H1 (cell line): ENCODE measurements at regions not wholly inside any gene's neighbourhood (a gene's known extent, or its start where the extent isn't known, plus 50 kb on each side); places are given as distances from the start of the nearest gene placed in this dataset.

Experiments used
- CBX5 ChIP-seq: fragments of 300-800, 300-1000 bp; sonication (generic); IDR thresholded peaks from 2 replicates; pipeline ENCODE4 v1.7.1; 2016; ENCODE audit warnings: antibody characterized with exemption, low read length, low read depth
- CEBPB ChIP-seq: IDR thresholded peaks from 2 replicates; pipeline ENCODE4 v1.6.1; 2012; ENCODE audit warnings: low read depth, low read length
- TF ChIP-seq, protein P1 (sequence below): fragments of 300-600 bp; sonication (generic); IDR thresholded peaks from 2 replicates; pipeline ENCODE4 v1.7.1; 2012; ENCODE audit warnings: low read length, moderate library complexity, mild to moderate bottlenecking, inconsistent platforms; ENCODE audit not compliant: insufficient replicate concordance
- TF ChIP-seq, protein P2 (sequence below): IDR thresholded peaks from 2 replicates; pipeline ENCODE4 v1.6.1; 2011; ENCODE audit warnings: low read depth, mild to moderate bottlenecking, low read length; ENCODE audit not compliant: insufficient read depth

DNA sequence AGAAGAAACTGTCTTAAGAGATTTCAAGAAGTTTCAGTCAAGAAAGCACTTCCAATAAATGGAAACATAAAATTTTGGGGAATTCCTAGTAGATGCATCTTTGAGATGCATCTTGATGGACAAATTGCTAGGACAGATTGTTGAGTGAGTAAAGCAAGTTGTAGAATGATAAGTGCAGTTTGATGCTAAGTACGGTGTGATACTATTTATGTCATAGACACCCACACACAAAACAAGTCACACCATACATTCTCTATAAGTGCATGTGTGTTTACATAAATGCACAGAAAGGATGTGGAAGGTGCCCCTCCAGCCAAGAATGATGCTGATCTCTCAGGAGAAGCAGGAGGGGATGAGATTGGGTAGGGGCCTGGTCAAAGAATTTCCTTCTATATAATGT is 375.7 kb downstream of the FOXO1 start (continued):
- TF ChIP-seq, protein P1, sequence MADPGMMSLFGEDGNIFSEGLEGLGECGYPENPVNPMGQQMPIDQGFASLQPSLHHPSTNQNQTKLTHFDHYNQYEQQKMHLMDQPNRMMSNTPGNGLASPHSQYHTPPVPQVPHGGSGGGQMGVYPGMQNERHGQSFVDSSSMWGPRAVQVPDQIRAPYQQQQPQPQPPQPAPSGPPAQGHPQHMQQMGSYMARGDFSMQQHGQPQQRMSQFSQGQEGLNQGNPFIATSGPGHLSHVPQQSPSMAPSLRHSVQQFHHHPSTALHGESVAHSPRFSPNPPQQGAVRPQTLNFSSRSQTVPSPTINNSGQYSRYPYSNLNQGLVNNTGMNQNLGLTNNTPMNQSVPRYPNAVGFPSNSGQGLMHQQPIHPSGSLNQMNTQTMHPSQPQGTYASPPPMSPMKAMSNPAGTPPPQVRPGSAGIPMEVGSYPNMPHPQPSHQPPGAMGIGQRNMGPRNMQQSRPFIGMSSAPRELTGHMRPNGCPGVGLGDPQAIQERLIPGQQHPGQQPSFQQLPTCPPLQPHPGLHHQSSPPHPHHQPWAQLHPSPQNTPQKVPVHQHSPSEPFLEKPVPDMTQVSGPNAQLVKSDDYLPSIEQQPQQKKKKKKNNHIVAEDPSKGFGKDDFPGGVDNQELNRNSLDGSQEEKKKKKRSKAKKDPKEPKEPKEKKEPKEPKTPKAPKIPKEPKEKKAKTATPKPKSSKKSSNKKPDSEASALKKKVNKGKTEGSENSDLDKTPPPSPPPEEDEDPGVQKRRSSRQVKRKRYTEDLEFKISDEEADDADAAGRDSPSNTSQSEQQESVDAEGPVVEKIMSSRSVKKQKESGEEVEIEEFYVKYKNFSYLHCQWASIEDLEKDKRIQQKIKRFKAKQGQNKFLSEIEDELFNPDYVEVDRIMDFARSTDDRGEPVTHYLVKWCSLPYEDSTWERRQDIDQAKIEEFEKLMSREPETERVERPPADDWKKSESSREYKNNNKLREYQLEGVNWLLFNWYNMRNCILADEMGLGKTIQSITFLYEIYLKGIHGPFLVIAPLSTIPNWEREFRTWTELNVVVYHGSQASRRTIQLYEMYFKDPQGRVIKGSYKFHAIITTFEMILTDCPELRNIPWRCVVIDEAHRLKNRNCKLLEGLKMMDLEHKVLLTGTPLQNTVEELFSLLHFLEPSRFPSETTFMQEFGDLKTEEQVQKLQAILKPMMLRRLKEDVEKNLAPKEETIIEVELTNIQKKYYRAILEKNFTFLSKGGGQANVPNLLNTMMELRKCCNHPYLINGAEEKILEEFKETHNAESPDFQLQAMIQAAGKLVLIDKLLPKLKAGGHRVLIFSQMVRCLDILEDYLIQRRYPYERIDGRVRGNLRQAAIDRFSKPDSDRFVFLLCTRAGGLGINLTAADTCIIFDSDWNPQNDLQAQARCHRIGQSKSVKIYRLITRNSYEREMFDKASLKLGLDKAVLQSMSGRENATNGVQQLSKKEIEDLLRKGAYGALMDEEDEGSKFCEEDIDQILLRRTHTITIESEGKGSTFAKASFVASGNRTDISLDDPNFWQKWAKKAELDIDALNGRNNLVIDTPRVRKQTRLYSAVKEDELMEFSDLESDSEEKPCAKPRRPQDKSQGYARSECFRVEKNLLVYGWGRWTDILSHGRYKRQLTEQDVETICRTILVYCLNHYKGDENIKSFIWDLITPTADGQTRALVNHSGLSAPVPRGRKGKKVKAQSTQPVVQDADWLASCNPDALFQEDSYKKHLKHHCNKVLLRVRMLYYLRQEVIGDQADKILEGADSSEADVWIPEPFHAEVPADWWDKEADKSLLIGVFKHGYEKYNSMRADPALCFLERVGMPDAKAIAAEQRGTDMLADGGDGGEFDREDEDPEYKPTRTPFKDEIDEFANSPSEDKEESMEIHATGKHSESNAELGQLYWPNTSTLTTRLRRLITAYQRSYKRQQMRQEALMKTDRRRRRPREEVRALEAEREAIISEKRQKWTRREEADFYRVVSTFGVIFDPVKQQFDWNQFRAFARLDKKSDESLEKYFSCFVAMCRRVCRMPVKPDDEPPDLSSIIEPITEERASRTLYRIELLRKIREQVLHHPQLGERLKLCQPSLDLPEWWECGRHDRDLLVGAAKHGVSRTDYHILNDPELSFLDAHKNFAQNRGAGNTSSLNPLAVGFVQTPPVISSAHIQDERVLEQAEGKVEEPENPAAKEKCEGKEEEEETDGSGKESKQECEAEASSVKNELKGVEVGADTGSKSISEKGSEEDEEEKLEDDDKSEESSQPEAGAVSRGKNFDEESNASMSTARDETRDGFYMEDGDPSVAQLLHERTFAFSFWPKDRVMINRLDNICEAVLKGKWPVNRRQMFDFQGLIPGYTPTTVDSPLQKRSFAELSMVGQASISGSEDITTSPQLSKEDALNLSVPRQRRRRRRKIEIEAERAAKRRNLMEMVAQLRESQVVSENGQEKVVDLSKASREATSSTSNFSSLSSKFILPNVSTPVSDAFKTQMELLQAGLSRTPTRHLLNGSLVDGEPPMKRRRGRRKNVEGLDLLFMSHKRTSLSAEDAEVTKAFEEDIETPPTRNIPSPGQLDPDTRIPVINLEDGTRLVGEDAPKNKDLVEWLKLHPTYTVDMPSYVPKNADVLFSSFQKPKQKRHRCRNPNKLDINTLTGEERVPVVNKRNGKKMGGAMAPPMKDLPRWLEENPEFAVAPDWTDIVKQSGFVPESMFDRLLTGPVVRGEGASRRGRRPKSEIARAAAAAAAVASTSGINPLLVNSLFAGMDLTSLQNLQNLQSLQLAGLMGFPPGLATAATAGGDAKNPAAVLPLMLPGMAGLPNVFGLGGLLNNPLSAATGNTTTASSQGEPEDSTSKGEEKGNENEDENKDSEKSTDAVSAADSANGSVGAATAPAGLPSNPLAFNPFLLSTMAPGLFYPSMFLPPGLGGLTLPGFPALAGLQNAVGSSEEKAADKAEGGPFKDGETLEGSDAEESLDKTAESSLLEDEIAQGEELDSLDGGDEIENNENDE: no peak
- TF ChIP-seq CBX5: no peak
- TF ChIP-seq CEBPB: no peak
- TF ChIP-seq, protein P2, sequence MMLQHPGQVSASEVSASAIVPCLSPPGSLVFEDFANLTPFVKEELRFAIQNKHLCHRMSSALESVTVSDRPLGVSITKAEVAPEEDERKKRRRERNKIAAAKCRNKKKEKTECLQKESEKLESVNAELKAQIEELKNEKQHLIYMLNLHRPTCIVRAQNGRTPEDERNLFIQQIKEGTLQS: no peak
- TF ChIP-seq, all 59 proteins: peak for 0
